ENCODE measurements at regions not wholly inside any gene's neighbourhood (a gene's known extent, or its start where the extent isn't known, plus 50 kb on each side); places are given as distances from the start of the nearest gene placed in this dataset.

DNA sequence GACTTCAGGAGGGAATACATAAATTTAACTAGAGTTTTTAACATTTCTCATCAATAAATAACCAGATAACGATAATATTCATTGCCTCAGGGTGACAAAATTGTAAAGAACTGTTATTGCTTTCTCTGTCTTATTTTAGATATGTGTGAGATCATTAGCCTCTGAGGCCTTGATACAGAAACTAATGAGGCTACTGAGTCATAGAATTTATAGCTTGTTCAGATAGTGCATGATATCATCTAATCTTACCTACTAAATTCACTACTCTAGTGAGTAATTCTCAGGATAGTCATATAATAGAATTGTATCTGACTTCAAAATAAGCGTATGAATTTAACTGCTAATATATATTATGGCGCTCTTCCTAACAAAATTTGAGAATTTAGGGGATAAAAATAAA, 360.8 kb upstream of the KLHL1 start:
- Mint-ChIP-seq H3K9me3 (no peaks in the 10 kb centered on the region), H3K4me3 (no peak overlapping the region), H3K27ac (no peak overlapping the region), H3K27me3 (ENCODE audit: low read depth) (no peaks in the 10 kb centered on the region), H3K4me1 (no peaks in the 10 kb centered on the region), H3K36me3 (ENCODE audit: insufficient read depth in 1 of 3, low read depth in 3 of 3) (no peaks in the 10 kb centered on the region)
- H3K4me1 ChIP-seq (ENCODE audit: insufficient read depth, low read length): no peaks in the 10 kb centered on the region
- H3K79me2 ChIP-seq (ENCODE audit: insufficient read depth, low read length): no peaks in the 10 kb centered on the region
- H3K18ac ChIP-seq (ENCODE audit: insufficient read length, low read depth, low read length): no peak overlapping the region
- H4K91ac ChIP-seq (ENCODE audit: insufficient read length, low read depth, low read length): no peak overlapping the region
- H3K23me2 ChIP-seq (ENCODE audit: insufficient read length, low read depth, low read length, poor library complexity, severe bottlenecking): no peaks in the 10 kb centered on the region
- H3K4ac ChIP-seq (ENCODE audit: low read depth, low read length): no peak overlapping the region
- DNase-seq: no peak
- no peaks in the 10 kb centered on the region for H3K79me1 ChIP-seq (ENCODE audit: insufficient read depth, low read depth, low read length, poor library complexity, severe bottlenecking)
- no peak overlapping the region for H2AFZ ChIP-seq (ENCODE audit: low read length)
- H2BK15ac ChIP-seq (ENCODE audit: low read depth, low read length): no peak overlapping the region
- no peak overlapping the region for H3K4me2 ChIP-seq (ENCODE audit: insufficient read depth, insufficient read length, low read length)
- H4K8ac ChIP-seq (replicated peaks; ENCODE audit: insufficient read length, low read depth, low read length): no peak overlapping the region
- no peak overlapping the region for H3K56ac ChIP-seq (ENCODE audit: insufficient read length, low read depth, low read length)
- no peak overlapping the region for H2BK20ac ChIP-seq (ENCODE audit: low read depth, low read length, poor library complexity, severe bottlenecking)
- TF ChIP-seq, protein P1, sequence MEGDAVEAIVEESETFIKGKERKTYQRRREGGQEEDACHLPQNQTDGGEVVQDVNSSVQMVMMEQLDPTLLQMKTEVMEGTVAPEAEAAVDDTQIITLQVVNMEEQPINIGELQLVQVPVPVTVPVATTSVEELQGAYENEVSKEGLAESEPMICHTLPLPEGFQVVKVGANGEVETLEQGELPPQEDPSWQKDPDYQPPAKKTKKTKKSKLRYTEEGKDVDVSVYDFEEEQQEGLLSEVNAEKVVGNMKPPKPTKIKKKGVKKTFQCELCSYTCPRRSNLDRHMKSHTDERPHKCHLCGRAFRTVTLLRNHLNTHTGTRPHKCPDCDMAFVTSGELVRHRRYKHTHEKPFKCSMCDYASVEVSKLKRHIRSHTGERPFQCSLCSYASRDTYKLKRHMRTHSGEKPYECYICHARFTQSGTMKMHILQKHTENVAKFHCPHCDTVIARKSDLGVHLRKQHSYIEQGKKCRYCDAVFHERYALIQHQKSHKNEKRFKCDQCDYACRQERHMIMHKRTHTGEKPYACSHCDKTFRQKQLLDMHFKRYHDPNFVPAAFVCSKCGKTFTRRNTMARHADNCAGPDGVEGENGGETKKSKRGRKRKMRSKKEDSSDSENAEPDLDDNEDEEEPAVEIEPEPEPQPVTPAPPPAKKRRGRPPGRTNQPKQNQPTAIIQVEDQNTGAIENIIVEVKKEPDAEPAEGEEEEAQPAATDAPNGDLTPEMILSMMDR (conservative IDR thresholded peaks at IDR 0.05): no peak
- H2AK5ac ChIP-seq (ENCODE audit: insufficient read length, low read length): no peak overlapping the region
- no peak overlapping the region for H3T11ph ChIP-seq (ENCODE audit: low read length)
- no peaks in the 10 kb centered on the region for H4K20me1 ChIP-seq (ENCODE audit: control insufficient read depth, insufficient read depth, insufficient read length)
- no peak overlapping the region for H3K14ac ChIP-seq (ENCODE audit: insufficient read depth, low read length)
- H2BK120ac ChIP-seq (ENCODE audit: low read depth, low read length, poor library complexity, severe bottlenecking): no peak overlapping the region
- no CpG with 5 or more reads among the region's 3 CpGs for WGBS (ENCODE audit: extremely low coverage, insufficient read length, low lambda C conversion rate)
- H2BK5ac ChIP-seq (ENCODE audit: insufficient read length, low read length): no peak overlapping the region
- no peak overlapping the region for H3K9ac ChIP-seq (ENCODE audit: extremely low read depth, insufficient read length, low read length)
- H3K23ac ChIP-seq (ENCODE audit: insufficient read length, low read depth, low read length): no peak overlapping the region
- H3K27ac ChIP-seq (ENCODE audit: insufficient read length, low read depth, low read length): no peak overlapping the region
- H3K9me3 ChIP-seq (ENCODE audit: control insufficient read depth, low read depth, low read length): no peaks in the 10 kb centered on the region
- H2BK12ac ChIP-seq (ENCODE audit: insufficient read length, low read depth, low read length): no peak overlapping the region
- H3K27me3 ChIP-seq (ENCODE audit: insufficient read depth, low read length): no peaks in the 10 kb centered on the region
- no peak overlapping the region for H4K5ac ChIP-seq (ENCODE audit: insufficient read length, low read depth, low read length)
